PC-9 (cell line): ENCODE measurements at regions not wholly inside any gene's neighbourhood (a gene's known extent, or its start where the extent isn't known, plus 50 kb on each side); places are given as distances from the start of the nearest gene placed in this dataset.

Experiments
- CTCF ChIP-seq: fragments of 200-600 bp; sonication (generic); conservative IDR thresholded peaks from 2 replicates; pipeline ENCODE4 v1.6.1; 2017; ENCODE audit warnings: mixed run types, antibody characterized with exemption, mild to moderate bottlenecking, moderate library complexity
- EZH2 ChIP-seq: fragments of 200-600 bp; sonication (generic); IDR thresholded peaks from 2 replicates; pipeline ENCODE4 v1.8.0; 2017; ENCODE audit warnings: antibody characterized with exemption, low read depth

DNA sequence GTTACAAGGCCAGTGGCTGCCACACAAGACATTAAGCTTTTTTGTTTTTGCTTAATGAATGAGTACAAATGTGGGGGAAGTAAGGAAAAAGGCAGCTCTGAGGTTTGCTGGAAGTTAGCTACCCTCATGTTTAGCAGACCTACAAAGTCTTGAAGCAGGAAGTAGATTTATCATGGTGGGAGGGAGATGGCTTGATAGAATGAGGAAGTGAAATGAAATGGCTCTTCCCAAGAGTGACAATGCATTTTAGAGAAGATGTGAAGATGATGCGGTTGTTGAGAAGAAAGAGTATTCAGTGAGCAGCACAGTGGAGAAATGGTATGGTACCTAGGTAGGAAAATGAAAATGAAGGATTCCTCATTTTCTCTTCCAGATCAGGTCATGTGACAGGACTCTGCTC, 108.0 kb downstream of the SLIT2 start:
- TF ChIP-seq EZH2 (no peak), CTCF (no peak)
